ENCODE measurements at regions not wholly inside any gene's neighbourhood (a gene's known extent, or its start where the extent isn't known, plus 50 kb on each side); places are given as distances from the start of the nearest gene placed in this dataset.

GRCh38 chr2:236938126-236938525, 147.6 kb upstream of the COPS8 start:
- TF ChIP-seq CTCF (IDR thresholded peaks at IDR 0.05; ENCODE audit: unreplicated experiment) = no peak
- Mint-ChIP-seq H3K4me1 (ENCODE audit: insufficient read depth, unreplicated experiment) (peaks cover 6% of the 10 kb centered on the region), H3K27me3 (ENCODE audit: insufficient read depth, unreplicated experiment) (peaks cover 24% of the 10 kb centered on the region), H3K36me3 (ENCODE audit: insufficient read depth, unreplicated experiment) (no peaks in the 10 kb centered on the region), H3K9me3 (ENCODE audit: unreplicated experiment) (no peaks in the 10 kb centered on the region), H3K4me3 (ENCODE audit: unreplicated experiment) (no peak overlapping the region), H3K27ac (ENCODE audit: low read depth, unreplicated experiment) (no peak overlapping the region)
- no TSS peak for BruUV-seq (replicated peaks)
- ChIA-PET CTCF (no interaction called here), POLR2A (no interaction called here)
- DNase-seq (ENCODE audit: unreplicated experiment) = no peak
- intact Hi-C loops (cut with micrococcal nuclease) = no loop called here

- no peak for DNase-seq (ENCODE audit: unreplicated experiment)
- Mint-ChIP-seq H3K36me3 (ENCODE audit: insufficient read depth, unreplicated experiment) (no peaks in the 10 kb centered on the region), H3K9me3 (ENCODE audit: unreplicated experiment) (no peaks in the 10 kb centered on the region), H3K27ac (ENCODE audit: low read depth, unreplicated experiment) (no peak overlapping the region), H3K4me3 (ENCODE audit: unreplicated experiment) (no peak overlapping the region), H3K27me3 (ENCODE audit: insufficient read depth, unreplicated experiment) (peaks cover 26% of the 10 kb centered on the region), H3K4me1 (ENCODE audit: insufficient read depth, unreplicated experiment) (peaks cover 6% of the 10 kb centered on the region)
- ChIA-PET POLR2A (no interaction called here), CTCF (interaction anchor here (1.0 kb wide), 1 partner anchor 427 kb away, joined by 4 read pairs; no protein-coding TSS in a partner anchor)
- intact Hi-C loops (cut with micrococcal nuclease) = no loop called here
- TF ChIP-seq CTCF (IDR thresholded peaks at IDR 0.05; ENCODE audit: unreplicated experiment) = no peak
- no TSS peak for BruUV-seq (replicated peaks)
Observed at GRCh38 chr2:236939271-236939670, 146.4 kb upstream of the COPS8 start.

- H3K9me3 Mint-ChIP-seq (ENCODE audit: unreplicated experiment) = no peaks in the 10 kb centered on the region
Observed at GRCh38 chr2:236939721-236940231, 145.9 kb upstream of the COPS8 start.

GRCh38 chr2:236940497-236940896, 145.2 kb upstream of the COPS8 start:
- Mint-ChIP-seq H3K27ac (ENCODE audit: low read depth, unreplicated experiment) (no peak overlapping the region), H3K4me3 (ENCODE audit: unreplicated experiment) (no peak overlapping the region), H3K9me3 (ENCODE audit: unreplicated experiment) (no peaks in the 10 kb centered on the region), H3K4me1 (ENCODE audit: insufficient read depth, unreplicated experiment) (peaks cover 6% of the 10 kb centered on the region), H3K27me3 (ENCODE audit: insufficient read depth, unreplicated experiment) (peaks cover 18% of the 10 kb centered on the region), H3K36me3 (ENCODE audit: insufficient read depth, unreplicated experiment) (no peaks in the 10 kb centered on the region)
- no TSS peak for BruUV-seq (replicated peaks)
- ChIA-PET CTCF (interaction anchor here (1.3 kb wide), 1 partner anchor 12 kb away, joined by 5 read pairs; no protein-coding TSS in a partner anchor), POLR2A (interaction anchor here (0.6 kb wide), 1 partner anchor 11 kb away, joined by 3 read pairs; no protein-coding TSS in a partner anchor)
- no peak for DNase-seq (ENCODE audit: unreplicated experiment)
- TF ChIP-seq CTCF (IDR thresholded peaks at IDR 0.05; ENCODE audit: unreplicated experiment) = no peak
- intact Hi-C loops (cut with micrococcal nuclease) = no loop called here

More at GRCh38 chr2:236939721-236940231, 145.9 kb upstream of the COPS8 start:
- Mint-ChIP-seq H3K4me3 (ENCODE audit: unreplicated experiment) (no peak overlapping the region), H3K27ac (ENCODE audit: low read depth, unreplicated experiment) (no peak overlapping the region), H3K27me3 (ENCODE audit: insufficient read depth, unreplicated experiment) (peaks cover 25% of the 10 kb centered on the region), H3K4me1 (ENCODE audit: insufficient read depth, unreplicated experiment) (peaks cover 6% of the 10 kb centered on the region), H3K36me3 (ENCODE audit: insufficient read depth, unreplicated experiment) (no peaks in the 10 kb centered on the region)
- intact Hi-C loops (cut with micrococcal nuclease) = no loop called here
- ChIA-PET POLR2A (no interaction called here), CTCF (interaction anchor here (0.6 kb wide), 1 partner anchor 20 kb away, joined by 3 read pairs; no protein-coding TSS in a partner anchor)
- no TSS peak for BruUV-seq (replicated peaks)
- no peak for TF ChIP-seq CTCF (IDR thresholded peaks at IDR 0.05; ENCODE audit: unreplicated experiment)
- DNase-seq (ENCODE audit: unreplicated experiment) = no peak

Measured in MCF 10A (cell line).